ENCODE measurements at regions not wholly inside any gene's neighbourhood (a gene's known extent, or its start where the extent isn't known, plus 50 kb on each side); places are given as distances from the start of the nearest gene placed in this dataset.

GRCh38 chr13:69545551-69545950 is 562.1 kb upstream of the ATXN8OS start:
- ChIA-PET POLR2A (no interaction called here), CTCF (no interaction called here)
- BruUV-seq (replicated peaks), result no TSS peak
- Mint-ChIP-seq H3K36me3 (ENCODE audit: insufficient read depth, unreplicated experiment) (no peaks in the 10 kb centered on the region), H3K27me3 (ENCODE audit: insufficient read depth, unreplicated experiment) (no peaks in the 10 kb centered on the region), H3K4me1 (ENCODE audit: low read depth, unreplicated experiment) (no peaks in the 10 kb centered on the region), H3K4me3 (ENCODE audit: unreplicated experiment) (no peak overlapping the region), H3K27ac (ENCODE audit: unreplicated experiment) (no peak overlapping the region), H3K9me3 (ENCODE audit: unreplicated experiment) (no peaks in the 10 kb centered on the region)
- Histone ChIP-seq H3K27me3 (replicated peaks; ENCODE audit: control insufficient read depth, insufficient read depth, low read length) (no peaks in the 10 kb centered on the region), H3K36me3 (ENCODE audit: control insufficient read depth, insufficient read depth, low read length) (no peaks in the 10 kb centered on the region), H3K4me1 (no peaks in the 10 kb centered on the region), H3K9me3 (no peaks in the 10 kb centered on the region), H3K4me3 (ENCODE audit: low read depth, low read length) (no peak overlapping the region)
- intact Hi-C loops (cut with micrococcal nuclease; ENCODE audit: unreplicated experiment), result no loop called here
- TF ChIP-seq CTCF (IDR thresholded peaks at IDR 0.05; ENCODE audit: insufficient read depth in 1 of 2, low read depth in 1 of 2, low read length in 1 of 2, severe bottlenecking in 1 of 2, unreplicated experiment in 1 of 2), result no peak
- DNase-seq, result no peak

- ChIA-PET POLR2A (no interaction called here), CTCF (interaction anchor here (0.6 kb wide), 1 partner anchor 124 kb away, joined by 3 read pairs; no protein-coding TSS in a partner anchor)
- Mint-ChIP-seq H3K27me3 (ENCODE audit: insufficient read depth, unreplicated experiment) (peaks cover 4% of the 10 kb centered on the region), H3K9me3 (ENCODE audit: unreplicated experiment) (no peaks in the 10 kb centered on the region), H3K4me1 (ENCODE audit: low read depth, unreplicated experiment) (no peaks in the 10 kb centered on the region), H3K36me3 (ENCODE audit: insufficient read depth, unreplicated experiment) (no peaks in the 10 kb centered on the region), H3K4me3 (ENCODE audit: unreplicated experiment) (no peak overlapping the region), H3K27ac (ENCODE audit: unreplicated experiment) (no peak overlapping the region)
- Histone ChIP-seq H3K36me3 (ENCODE audit: control insufficient read depth, insufficient read depth, low read length) (no peaks in the 10 kb centered on the region), H3K27me3 (replicated peaks; ENCODE audit: control insufficient read depth, insufficient read depth, low read length) (no peaks in the 10 kb centered on the region), H3K4me1 (no peaks in the 10 kb centered on the region), H3K4me3 (ENCODE audit: low read depth, low read length) (no peak overlapping the region), H3K9me3 (no peaks in the 10 kb centered on the region)
- BruUV-seq (replicated peaks), result no TSS peak
- intact Hi-C loops (cut with micrococcal nuclease; ENCODE audit: unreplicated experiment), result no loop called here
- no peak for DNase-seq
- peak; percentile 10 to 18 for TF ChIP-seq CTCF (IDR thresholded peaks at IDR 0.05; ENCODE audit: insufficient read depth in 1 of 2, low read depth in 1 of 2, low read length in 1 of 2, severe bottlenecking in 1 of 2, unreplicated experiment in 1 of 2)
Observed at GRCh38 chr13:69524459-69525150, 583.0 kb upstream of the ATXN8OS start.

GRCh38 chr13:69496981-69497380 is 610.6 kb upstream of the ATXN8OS start:
- Mint-ChIP-seq H3K36me3 (ENCODE audit: insufficient read depth, unreplicated experiment) (no peaks in the 10 kb centered on the region), H3K27me3 (ENCODE audit: insufficient read depth, unreplicated experiment) (no peaks in the 10 kb centered on the region), H3K4me1 (ENCODE audit: low read depth, unreplicated experiment) (no peaks in the 10 kb centered on the region), H3K9me3 (ENCODE audit: unreplicated experiment) (no peaks in the 10 kb centered on the region), H3K27ac (ENCODE audit: unreplicated experiment) (no peak overlapping the region), H3K4me3 (ENCODE audit: unreplicated experiment) (no peak overlapping the region)
- CTCF ChIA-PET, result no interaction called here
- Histone ChIP-seq H3K4me3 (ENCODE audit: low read depth, low read length) (no peak overlapping the region), H3K27me3 (replicated peaks; ENCODE audit: control insufficient read depth, insufficient read depth, low read length) (no peaks in the 10 kb centered on the region), H3K36me3 (ENCODE audit: control insufficient read depth, insufficient read depth, low read length) (no peaks in the 10 kb centered on the region), H3K4me1 (no peaks in the 10 kb centered on the region), H3K9me3 (no peaks in the 10 kb centered on the region)
- POLR2A ChIA-PET, result no interaction called here
- intact Hi-C loops (cut with micrococcal nuclease; ENCODE audit: unreplicated experiment), result no loop called here
- BruUV-seq (replicated peaks), result no TSS peak
- DNase-seq, result no peak
- no peak for TF ChIP-seq CTCF (IDR thresholded peaks at IDR 0.05; ENCODE audit: insufficient read depth in 1 of 2, low read depth in 1 of 2, low read length in 1 of 2, severe bottlenecking in 1 of 2, unreplicated experiment in 1 of 2)

All from Caco-2 (cell line).